ENCODE measurements at regions not wholly inside any gene's neighbourhood (a gene's known extent, or its start where the extent isn't known, plus 50 kb on each side); places are given as distances from the start of the nearest gene placed in this dataset.

- TF ChIP-seq CTCF (IDR thresholded peaks at IDR 0.05; ENCODE audit: insufficient read depth, low read length) = no peak
- DNase-seq (ENCODE audit: low read depth) = no peak
- no peak overlapping the region for H3K4me3 ChIP-seq (ENCODE audit: low read depth, low read length)
Observed at GRCh38 chr7:43041105-43041504, 71.3 kb upstream of the HECW1 start.

- H3K4me3 ChIP-seq (ENCODE audit: low read depth, low read length) = no peak overlapping the region
- no peak for TF ChIP-seq CTCF (IDR thresholded peaks at IDR 0.05; ENCODE audit: insufficient read depth, low read length)
- DNase-seq (ENCODE audit: low read depth) = no peak
Observed at GRCh38 chr7:43041724-43042123, 70.7 kb upstream of the HECW1 start.

GRCh38 chr7:43042302-43042701, 70.1 kb upstream of the HECW1 start:
- no peak overlapping the region for H3K4me3 ChIP-seq (ENCODE audit: low read depth, low read length)
- no peak for DNase-seq (ENCODE audit: low read depth)
- TF ChIP-seq CTCF (IDR thresholded peaks at IDR 0.05; ENCODE audit: insufficient read depth, low read length) = no peak

- DNase-seq (ENCODE audit: low read depth) = no peak
- TF ChIP-seq CTCF (IDR thresholded peaks at IDR 0.05; ENCODE audit: insufficient read depth, low read length) = no peak
- H3K4me3 ChIP-seq (ENCODE audit: low read depth, low read length) = no peak overlapping the region
Observed at GRCh38 chr7:43044511-43044910, 67.9 kb upstream of the HECW1 start.

GRCh38 chr7:43054052-43054722, 58.3 kb upstream of the HECW1 start:
- TF ChIP-seq CTCF (IDR thresholded peaks at IDR 0.05; ENCODE audit: insufficient read depth, low read length) = no peak
- DNase-seq (ENCODE audit: low read depth) = no peak
- H3K4me3 ChIP-seq (ENCODE audit: low read depth, low read length) = no peak overlapping the region

GRCh38 chr7:43057141-43057540, 55.3 kb upstream of the HECW1 start:
- TF ChIP-seq CTCF (IDR thresholded peaks at IDR 0.05; ENCODE audit: insufficient read depth, low read length) = no peak
- no peak overlapping the region for H3K4me3 ChIP-seq (ENCODE audit: low read depth, low read length)
- DNase-seq (ENCODE audit: low read depth) = no peak

Data from fibroblast of the aortic adventitia (primary cell).